A673 (cell line): ENCODE measurements at regions not wholly inside any gene's neighbourhood (a gene's known extent, or its start where the extent isn't known, plus 50 kb on each side); places are given as distances from the start of the nearest gene placed in this dataset.

ENCODE experiments used
- BruUV-seq: library from RNA; stranded (reverse); fragments of 400-500 nt; replicated peaks from 2 replicates; lab custom pipeline; 2021; lab: Mats Ljungman, UMichigan
- CTCF ChIA-PET: fragments of 300-600 bp; sonication (Branson Sonifier 250); formaldehyde crosslinking; loops from one replicate; lab custom pipeline; 2022; ENCODE audit warnings: antibody characterized with exemption; lab: Charles Lee
- POLR2A ChIA-PET: fragments of 300-600 bp; sonication (Branson Sonifier 250); formaldehyde crosslinking; loops from one replicate; lab custom pipeline; 2022; ENCODE audit warnings: antibody characterized with exemption; ENCODE audit not compliant: low non-redundant PET; lab: Charles Lee
- DNase-seq: peaks from one replicate; pipeline ENCODE4 v3.0.0-alpha.2; 2015; ENCODE audit warnings: low spot score
- H3K27ac ChIP-seq: fragments of 200-600 bp; sonication (generic); 2 replicates; pipeline ENCODE4 v1.5.1; 2016; ENCODE audit warnings: mixed run types, low read depth, mild to moderate bottlenecking, mixed read lengths, antibody characterized with exemption, low read length; ENCODE audit not compliant: poor library complexity, severe bottlenecking
- H3K27me3 ChIP-seq: fragments of 200-600 bp; sonication (generic); replicated peaks from 2 replicates; pipeline ENCODE4 v1.6.1; 2017; ENCODE audit warnings: mixed run types, low read depth, mild to moderate bottlenecking, mixed read lengths, antibody characterized with exemption, low read length; ENCODE audit not compliant: insufficient read depth, poor library complexity
- H3K36me3 ChIP-seq: fragments of 200-600 bp; sonication (generic); 2 replicates; pipeline ENCODE4 v1.6.1; 2016; ENCODE audit warnings: mixed run types, mild to moderate bottlenecking, mixed read lengths, antibody characterized with exemption, low read length; ENCODE audit not compliant: insufficient read depth, poor library complexity, severe bottlenecking
- H3K4me1 ChIP-seq: fragments of 200-600 bp; sonication (generic); 2 replicates; pipeline ENCODE4 v1.6.1; 2017; ENCODE audit warnings: mixed run types, mild to moderate bottlenecking, mixed read lengths, antibody characterized with exemption, low read length; ENCODE audit not compliant: insufficient read depth, poor library complexity, severe bottlenecking
- H3K4me3 ChIP-seq: fragments of 200-600 bp; sonication (generic); 2 replicates; pipeline ENCODE4 v1.5.1; 2016; ENCODE audit warnings: low read depth, mixed run types, mild to moderate bottlenecking, mixed read lengths, low read length; ENCODE audit not compliant: poor library complexity, severe bottlenecking
- H3K9me3 ChIP-seq: fragments of 200-600 bp; sonication (generic); 2 replicates; pipeline ENCODE4 v1.6.1; 2016; ENCODE audit warnings: mixed run types, low read depth, mild to moderate bottlenecking, mixed read lengths, antibody characterized with exemption, low read length; ENCODE audit not compliant: poor library complexity, severe bottlenecking
- EZH2 ChIP-seq: fragments of 200-600 bp; sonication (generic); IDR thresholded peaks from 2 replicates; pipeline ENCODE4 v1.6.1; 2017; ENCODE audit warnings: borderline replicate concordance, low read depth, mild to moderate bottlenecking, mixed read lengths, antibody characterized with exemption, low read length; ENCODE audit not compliant: poor library complexity, severe bottlenecking
- intact Hi-C: fragments of 100-400 bp; cut with micrococcal nuclease; formaldehyde crosslinking; loops from one replicate; pipeline ENCODE4 v1.10.0; 2022; ENCODE audit not compliant: unreplicated experiment
- TF ChIP-seq, protein P1 (sequence below): fragments of 300-800, 200-600 bp; sonication (generic); conservative IDR thresholded peaks from 2 replicates; pipeline ENCODE4 v1.5.1; 2017; ENCODE audit warnings: low read depth, mild to moderate bottlenecking, antibody characterized with exemption, low read length, moderate library complexity, mixed read lengths

DNA sequence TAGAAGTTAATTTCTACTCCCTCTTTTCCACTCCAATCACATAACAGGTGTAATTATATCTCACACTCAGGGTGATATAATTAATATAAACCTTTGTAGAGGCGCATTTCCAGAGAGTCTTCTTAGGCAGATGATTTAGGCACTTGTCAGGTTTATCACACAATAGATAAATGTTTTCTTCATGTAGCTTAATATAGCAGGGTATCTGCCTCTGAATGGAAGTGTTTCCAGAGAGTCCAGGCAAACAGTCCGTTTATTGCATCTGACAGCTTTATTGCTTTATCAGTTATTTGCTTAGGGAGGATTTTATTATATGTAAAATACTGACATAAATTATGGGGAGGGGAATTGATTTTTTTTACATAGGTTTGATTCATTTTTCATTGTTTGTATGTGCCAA is 766.3 kb downstream of the SLC4A3 start:
- Histone ChIP-seq H3K9me3 (no peaks in the 10 kb centered on the region), H3K27me3 (no peaks in the 10 kb centered on the region), H3K36me3 (no peaks in the 10 kb centered on the region), H3K4me1 (peaks cover 15% of the 10 kb centered on the region), H3K4me3 (no peak overlapping the region), H3K27ac (no peak overlapping the region)
- DNase-seq, result no peak
- no peak for TF ChIP-seq EZH2
- TF ChIP-seq, protein P1, sequence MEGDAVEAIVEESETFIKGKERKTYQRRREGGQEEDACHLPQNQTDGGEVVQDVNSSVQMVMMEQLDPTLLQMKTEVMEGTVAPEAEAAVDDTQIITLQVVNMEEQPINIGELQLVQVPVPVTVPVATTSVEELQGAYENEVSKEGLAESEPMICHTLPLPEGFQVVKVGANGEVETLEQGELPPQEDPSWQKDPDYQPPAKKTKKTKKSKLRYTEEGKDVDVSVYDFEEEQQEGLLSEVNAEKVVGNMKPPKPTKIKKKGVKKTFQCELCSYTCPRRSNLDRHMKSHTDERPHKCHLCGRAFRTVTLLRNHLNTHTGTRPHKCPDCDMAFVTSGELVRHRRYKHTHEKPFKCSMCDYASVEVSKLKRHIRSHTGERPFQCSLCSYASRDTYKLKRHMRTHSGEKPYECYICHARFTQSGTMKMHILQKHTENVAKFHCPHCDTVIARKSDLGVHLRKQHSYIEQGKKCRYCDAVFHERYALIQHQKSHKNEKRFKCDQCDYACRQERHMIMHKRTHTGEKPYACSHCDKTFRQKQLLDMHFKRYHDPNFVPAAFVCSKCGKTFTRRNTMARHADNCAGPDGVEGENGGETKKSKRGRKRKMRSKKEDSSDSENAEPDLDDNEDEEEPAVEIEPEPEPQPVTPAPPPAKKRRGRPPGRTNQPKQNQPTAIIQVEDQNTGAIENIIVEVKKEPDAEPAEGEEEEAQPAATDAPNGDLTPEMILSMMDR, result no peak
- CTCF ChIA-PET, result no interaction called here
- POLR2A ChIA-PET, result no interaction called here
- intact Hi-C loops, result no loop called here
- no TSS peak for BruUV-seq

DNA sequence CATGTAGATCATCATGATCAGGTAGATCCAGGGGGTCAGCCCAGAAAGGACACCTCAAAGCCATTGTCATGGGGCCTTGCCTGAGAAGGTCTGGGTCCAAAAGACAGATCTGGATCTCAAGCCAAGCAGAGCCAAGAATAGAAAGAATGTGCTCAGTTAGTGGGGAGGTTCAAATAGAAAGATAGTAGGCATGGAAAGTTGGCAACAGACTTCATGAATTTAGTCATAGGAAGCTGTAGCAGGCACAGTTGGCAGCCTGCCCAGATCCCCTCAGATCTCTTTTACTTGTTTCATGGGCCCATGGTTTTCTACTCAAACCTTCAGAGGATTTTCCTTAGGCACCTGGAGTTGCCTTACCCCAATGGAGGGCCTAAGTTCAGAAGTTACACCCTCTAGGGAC is 767.0 kb downstream of the SLC4A3 start:
- intact Hi-C loops, result no loop called here
- TF ChIP-seq EZH2, result no peak
- TF ChIP-seq, protein P1, result no peak
- Histone ChIP-seq H3K27ac (no peak overlapping the region), H3K9me3 (no peaks in the 10 kb centered on the region), H3K27me3 (no peaks in the 10 kb centered on the region), H3K4me3 (no peak overlapping the region), H3K36me3 (no peaks in the 10 kb centered on the region), H3K4me1 (peaks cover 15% of the 10 kb centered on the region)
- CTCF ChIA-PET, result no interaction called here
- BruUV-seq, result no TSS peak
- POLR2A ChIA-PET, result no interaction called here
- DNase-seq, result peak; percentile 86

DNA sequence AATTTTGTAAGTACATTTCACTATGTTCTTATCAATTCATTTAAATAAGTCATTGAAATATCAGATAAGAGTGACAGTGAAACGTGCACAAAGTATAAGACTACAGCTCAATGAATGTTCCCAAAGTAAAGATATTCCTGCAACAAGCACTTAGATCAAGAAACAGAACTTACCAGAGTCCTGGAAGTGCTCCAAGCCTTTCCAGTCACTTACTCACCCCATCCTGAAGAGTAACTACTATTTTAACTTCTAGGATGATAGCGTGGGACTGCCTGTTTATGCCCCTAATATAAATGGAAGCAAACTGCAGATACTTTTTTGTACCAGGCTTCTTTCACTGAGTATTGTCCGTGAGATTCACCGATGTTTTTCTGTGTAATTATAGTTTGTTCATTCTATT is 768.9 kb downstream of the SLC4A3 start:
- H3K4me1 ChIP-seq, result peaks cover 15% of the 10 kb centered on the region
- no peaks in the 10 kb centered on the region for H3K27me3 ChIP-seq
- intact Hi-C loops, result no loop called here
- no peak for TF ChIP-seq EZH2
- TF ChIP-seq, protein P1, result no peak
- no TSS peak for BruUV-seq
- H3K4me3 ChIP-seq, result no peak overlapping the region
- H3K27ac ChIP-seq, result no peak overlapping the region
- DNase-seq, result no peak
- no peaks in the 10 kb centered on the region for H3K9me3 ChIP-seq
- POLR2A ChIA-PET, result no interaction called here
- H3K36me3 ChIP-seq, result no peaks in the 10 kb centered on the region
- CTCF ChIA-PET, result no interaction called here
